GM08714 (cell line): ENCODE measurements at regions not wholly inside any gene's neighbourhood (a gene's known extent, or its start where the extent isn't known, plus 50 kb on each side); places are given as distances from the start of the nearest gene placed in this dataset.
"Not testable (repeated sequence)": the region's sequence is repeated elsewhere in the genome, so short reads cannot be mapped to it uniquely, and the experiment has no call there.

Experiments
- H3K4me3 ChIP-seq: fragments of 200-500 bp; sonication (Bioruptor generic); 2 replicates; pipeline ENCODE4 v1.5.1; 2014; ENCODE audit warnings: mild to moderate bottlenecking, low read length, inconsistent platforms
- ZNF274 ChIP-seq: IDR thresholded peaks from 2 replicates; pipeline ENCODE4 v1.6.1; 2012; ENCODE audit warnings: mild to moderate bottlenecking, low read depth, low read length

DNA sequence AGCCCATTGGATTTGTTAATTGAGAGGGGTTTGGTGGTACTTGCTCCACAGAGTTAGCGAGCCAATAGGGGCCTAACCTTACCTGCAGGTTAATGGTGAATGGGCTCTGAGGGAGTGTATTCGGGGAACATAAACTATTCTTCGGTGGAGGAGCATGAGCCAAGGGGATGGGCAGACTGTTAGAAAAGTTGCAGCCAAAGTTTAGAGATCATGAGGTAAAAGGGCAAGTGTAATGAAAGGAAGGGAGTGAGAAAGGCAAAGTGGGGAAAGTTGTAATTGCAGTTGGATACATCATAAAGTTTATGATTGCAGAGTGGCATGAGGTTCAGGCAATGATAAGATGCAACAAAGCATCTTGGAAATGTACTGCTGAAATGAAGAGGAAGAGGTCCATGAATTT, 142.1 kb upstream of the TBX18 start:
- TF ChIP-seq ZNF274, result no peak
- H3K4me3 ChIP-seq, result no peak overlapping the region

DNA sequence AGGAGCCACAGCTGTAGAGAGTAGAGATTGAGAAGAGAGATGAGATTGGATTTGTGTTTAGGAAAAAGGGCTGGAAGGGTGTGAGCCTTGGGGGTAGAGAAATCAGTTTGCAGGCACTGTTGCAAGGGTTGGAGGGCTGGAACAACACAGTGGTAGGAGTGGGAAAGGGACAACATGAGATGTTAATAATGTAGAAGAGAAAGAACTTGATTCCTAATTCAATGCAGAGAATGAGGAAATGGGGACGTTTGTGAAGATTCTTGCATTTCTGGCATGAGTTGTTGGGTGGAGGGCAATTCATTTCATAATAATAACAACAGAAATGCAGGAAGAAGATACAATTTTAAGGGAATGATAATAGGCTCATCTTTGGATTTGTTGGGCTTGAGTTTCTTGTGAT, 141.4 kb upstream of the TBX18 start:
- H3K4me3 ChIP-seq, result no peak overlapping the region
- TF ChIP-seq ZNF274, result no peak

DNA sequence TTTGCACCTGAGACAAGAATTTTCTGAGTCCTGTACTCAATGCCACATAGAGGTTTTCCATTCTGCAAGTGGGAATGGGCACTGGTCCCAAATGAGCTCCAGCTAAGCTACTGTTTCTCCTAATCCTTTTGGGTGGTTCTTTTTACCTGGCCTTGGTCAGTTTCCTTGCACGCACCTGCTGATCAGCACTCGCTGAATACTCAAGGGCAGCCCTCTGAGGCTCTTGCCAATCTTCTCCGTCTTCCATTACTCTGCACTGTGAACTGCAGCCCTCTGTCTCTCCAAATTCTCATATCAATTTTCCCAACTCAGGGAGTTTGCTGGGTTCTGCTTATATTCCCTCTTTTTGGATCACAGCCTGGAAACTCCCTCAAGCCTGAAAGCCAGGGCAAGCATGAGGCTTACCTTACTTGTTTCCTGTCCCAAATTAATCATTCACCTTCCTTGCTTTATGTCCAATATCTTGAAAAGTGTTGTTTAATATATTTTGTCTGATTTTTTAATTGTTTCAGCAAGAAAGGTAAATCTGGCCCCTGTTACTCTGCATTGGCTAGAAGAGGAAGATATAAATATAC, 138.0 kb upstream of the TBX18 start:
- no peak for TF ChIP-seq ZNF274
- no peak overlapping the region for H3K4me3 ChIP-seq

DNA sequence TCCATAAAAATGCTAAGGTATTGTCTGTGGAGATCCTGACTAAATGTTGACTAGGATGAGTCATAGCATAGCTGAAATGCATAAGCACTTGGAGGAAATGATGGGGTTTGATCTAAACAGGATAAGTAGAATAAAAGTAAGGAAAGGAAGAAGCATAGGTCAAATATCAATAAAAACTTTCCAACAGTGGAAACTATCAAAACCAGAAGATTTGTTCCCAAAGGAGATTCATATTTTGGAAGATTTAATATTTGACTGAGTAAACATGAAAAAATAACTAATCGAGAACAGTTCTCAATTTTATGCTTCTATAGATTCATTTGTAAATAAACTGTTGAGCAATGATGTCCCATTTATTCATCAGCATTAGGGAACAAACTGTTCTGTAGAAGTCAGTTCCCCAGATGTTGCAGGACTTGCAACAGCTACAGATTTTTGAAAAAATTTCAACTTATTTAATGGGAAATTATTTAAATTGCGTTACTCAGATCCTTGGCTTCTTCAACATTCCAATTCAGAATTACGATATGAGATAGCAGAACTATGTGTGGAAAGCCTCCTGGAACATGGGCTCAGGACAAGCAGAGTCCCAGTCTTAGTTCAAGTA, 133.7 kb upstream of the TBX18 start:
- no peak for TF ChIP-seq ZNF274
- H3K4me3 ChIP-seq, result no peak overlapping the region

DNA sequence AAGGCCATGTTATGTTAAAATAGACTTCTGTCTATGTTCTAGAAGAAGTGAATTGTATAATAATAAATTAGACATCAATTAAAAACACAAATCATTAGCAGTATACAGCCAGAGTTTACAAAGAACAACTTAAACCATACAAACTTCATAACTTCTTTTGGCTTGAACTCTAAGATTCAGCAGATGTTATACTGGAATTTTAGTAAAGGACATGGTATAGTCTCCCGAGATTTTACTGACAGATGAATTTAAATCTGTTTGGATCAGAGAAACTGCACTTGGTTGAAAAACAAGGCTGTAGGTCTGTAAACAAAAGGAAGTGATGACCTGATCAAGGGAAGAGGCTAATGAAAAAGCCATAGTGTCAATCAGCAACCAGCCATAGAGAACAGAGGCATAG, 132.6 kb upstream of the TBX18 start:
- H3K4me3 ChIP-seq, result no peak overlapping the region
- no peak for TF ChIP-seq ZNF274

DNA sequence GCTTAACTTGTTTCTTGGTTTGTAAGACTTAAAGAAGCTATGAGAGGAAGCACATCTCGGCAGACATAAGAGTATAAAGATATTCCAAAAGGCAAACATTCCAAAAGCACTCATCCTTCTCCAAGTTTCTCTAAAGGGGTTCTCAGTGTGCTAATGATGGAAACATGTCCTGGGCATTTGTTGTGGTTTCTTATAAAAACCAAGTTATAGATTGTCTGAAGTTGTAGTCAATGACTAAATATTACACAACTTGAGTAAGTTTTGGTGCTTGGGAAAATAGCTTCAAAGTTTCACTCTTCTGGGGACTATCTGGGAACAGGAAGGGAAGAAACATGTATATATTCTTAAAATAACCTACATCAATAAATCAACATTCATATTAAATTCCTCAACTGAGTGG, 128.3 kb upstream of the TBX18 start:
- TF ChIP-seq ZNF274, result no peak
- no peak overlapping the region for H3K4me3 ChIP-seq

DNA sequence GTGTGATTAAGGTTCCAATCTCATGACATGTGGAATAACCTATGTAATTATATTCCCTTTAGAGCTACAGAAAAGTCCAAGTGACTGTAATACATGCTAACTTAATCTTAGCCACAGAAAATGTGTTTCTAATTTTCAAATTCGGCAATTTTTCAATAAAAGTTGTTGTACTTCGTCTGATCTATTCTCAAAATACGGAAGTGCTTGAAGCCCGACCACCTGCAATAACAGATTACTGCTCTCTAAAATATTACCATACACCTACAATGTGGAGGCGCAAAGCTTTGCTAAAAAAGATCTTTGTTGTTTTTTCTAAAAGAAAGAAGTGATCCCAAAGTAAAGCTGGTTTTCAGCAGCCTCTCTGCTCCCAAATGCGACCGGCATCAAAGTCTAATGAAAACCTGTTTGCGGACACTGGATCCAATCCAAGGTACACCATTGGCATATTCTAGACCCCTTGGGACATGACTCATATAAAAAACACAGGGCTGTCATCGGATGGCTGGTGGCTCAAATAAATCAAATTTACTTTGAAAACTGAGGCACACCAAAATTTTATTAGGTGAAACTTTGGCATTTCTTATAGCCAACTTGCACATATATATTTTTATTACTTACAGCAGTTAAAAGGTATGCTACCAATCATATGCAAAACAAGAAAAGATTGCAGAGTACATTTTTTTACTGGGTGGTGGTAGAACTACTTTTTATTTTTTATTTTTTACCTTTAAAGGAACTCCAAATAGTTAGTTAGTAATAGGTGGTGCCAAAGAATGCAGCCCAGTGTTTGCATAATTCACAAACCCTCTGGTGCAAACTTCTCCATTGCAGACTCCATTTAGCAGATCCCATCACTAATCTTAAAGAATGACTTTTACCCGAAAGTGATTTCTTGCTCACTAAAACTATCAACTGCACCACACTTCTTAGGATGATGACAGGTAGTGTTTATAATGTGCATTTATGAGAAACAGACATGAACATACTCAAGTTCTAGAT, 118.7 kb upstream of the TBX18 start:
- TF ChIP-seq ZNF274, result no peak
- H3K4me3 ChIP-seq, result no peak overlapping the region; the same call in 1 of the 2 replicates

DNA sequence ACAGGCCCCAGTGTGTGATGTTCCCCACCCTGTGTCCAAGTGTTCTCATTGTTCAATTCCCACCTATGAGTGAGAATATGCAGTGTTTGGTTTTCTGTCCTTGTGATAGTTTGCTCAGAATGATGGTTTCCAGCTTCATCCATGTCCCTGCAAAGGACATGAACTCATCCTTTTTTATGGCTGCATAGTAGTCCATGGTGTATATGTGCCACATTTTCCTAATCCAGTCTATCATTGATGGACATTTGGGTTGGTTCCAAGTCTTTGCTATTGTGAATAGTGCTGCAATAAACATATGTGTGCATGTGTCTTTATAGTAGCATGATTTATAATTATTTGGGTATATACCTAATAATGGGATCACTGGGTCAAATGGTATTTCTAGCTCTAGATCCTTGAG, 115.0 kb upstream of the TBX18 start:
- not testable (repeated sequence) for H3K4me3 ChIP-seq

DNA sequence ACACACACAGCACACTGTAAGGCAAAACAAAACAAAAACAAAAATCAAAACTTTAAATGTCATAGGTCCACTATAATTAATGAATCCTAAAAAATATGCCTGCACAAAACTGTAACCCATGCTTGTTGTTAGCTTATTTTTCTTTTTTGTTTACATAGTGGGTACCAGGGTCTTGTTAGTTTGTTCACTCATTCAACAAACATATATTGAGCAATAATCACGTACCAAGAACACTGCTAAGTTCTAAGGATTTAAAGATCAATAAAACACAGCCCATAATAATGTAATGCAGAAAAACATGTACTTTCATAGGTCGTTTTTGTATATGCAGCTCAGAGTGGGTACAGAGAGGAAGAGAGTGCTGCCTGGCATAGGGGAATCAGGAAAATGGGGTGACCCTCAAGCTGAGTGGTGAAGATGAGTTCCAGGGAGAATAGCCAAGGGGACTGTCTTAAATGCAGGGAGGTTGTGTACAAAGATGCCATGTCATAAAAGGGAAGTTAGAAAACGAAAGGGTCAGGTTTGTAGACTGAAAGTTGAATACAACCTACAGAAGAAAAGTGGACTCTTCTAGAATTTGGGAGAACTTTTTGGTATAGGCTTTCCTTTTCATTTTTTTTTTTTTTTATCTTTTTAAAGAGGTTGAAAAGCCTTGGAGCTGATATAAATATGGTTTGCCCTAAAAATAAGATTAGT, 113.3 kb upstream of the TBX18 start:
- no peak overlapping the region for H3K4me3 ChIP-seq
- no peak for TF ChIP-seq ZNF274

DNA sequence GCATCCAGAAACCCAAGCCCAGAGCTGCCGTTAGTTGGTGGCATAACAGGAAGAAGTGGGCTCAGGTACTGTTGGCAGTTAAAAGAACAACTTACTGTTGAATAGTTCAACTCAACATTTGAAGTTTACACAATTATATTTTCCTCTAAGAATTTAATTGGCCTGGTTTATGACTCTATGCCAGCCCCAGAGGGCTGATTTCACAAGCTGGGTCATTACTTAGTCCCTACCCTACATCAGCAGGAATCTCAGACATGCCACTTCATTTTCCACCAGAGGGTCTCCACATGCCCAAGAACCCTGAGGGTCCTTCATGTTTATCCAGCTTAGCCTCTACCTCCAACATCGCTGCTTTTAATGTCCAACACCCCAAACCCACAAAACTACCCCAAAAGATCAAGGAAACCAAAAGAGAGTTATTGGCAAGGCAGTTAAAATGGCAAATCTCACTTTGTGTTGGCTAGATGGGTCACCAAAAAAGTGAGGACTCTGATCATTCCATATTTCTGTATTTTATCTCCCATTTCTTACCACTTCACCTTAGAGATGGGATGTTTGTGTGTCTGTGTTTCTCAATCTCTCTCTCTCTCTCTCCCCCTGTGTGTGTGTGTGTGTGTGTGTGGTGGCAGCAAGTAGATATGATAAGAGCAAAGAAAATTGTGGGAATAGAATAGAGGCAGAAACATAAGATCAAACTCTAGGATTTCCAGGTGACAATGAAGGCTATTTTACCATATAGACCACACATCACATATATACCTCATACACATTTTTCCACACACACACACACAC, 112.5 kb upstream of the TBX18 start:
- no peak overlapping the region for H3K4me3 ChIP-seq
- TF ChIP-seq ZNF274, result no peak

DNA sequence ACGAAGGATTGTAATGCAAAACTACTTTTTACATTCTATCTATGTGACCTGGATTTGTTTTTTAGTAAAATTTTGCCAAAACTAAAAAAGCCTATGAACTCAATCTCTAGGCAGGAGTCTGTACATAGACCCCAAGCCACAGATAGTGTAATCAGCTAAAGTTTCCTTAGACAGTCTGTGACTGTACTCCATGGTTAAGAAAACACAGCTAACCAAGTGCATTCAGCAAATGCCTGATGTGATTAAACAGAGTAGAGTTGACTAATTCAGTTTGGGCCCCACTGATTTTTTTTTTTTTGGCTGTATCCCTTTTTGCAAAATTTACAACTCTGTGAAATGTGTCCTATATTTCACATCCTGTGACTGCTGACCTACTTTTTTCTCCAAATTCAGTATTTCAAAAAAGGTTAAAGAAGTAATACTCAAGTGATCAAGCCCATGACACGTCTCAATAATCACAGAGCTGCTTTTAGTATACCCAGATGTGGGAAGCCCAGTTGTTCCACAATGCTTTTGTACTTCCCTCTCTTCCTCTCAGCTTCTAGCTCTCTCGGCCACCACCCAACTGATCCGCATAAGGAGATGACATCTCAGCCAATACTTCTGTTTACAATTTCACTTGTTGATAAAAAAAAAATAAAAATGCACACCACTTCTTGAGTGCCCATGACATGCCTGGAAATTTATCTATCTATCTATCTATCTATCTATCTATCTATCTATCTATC, 108.8 kb upstream of the TBX18 start:
- no peak overlapping the region for H3K4me3 ChIP-seq
- TF ChIP-seq ZNF274, result no peak

DNA sequence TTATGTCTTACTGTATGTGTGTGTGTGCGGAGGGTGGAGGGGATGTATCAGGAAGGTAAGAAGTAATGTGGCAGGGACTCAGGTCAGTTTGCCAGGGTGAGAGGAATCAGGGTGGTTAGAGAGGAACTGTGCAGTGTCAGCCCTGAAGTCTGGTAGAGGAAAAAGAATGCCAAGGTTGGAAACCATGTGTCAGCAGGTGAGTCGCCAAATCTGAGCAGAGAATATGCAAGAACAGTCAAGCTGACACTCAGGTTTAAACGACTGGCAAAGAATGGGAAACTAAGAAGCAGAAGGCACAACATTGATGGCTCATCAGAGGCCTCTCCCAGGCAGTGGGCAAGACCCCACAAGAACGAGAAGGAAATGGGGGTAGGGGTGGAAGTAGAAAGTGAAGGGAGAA, 107.5 kb upstream of the TBX18 start:
- no peak overlapping the region for H3K4me3 ChIP-seq
- TF ChIP-seq ZNF274, result no peak

DNA sequence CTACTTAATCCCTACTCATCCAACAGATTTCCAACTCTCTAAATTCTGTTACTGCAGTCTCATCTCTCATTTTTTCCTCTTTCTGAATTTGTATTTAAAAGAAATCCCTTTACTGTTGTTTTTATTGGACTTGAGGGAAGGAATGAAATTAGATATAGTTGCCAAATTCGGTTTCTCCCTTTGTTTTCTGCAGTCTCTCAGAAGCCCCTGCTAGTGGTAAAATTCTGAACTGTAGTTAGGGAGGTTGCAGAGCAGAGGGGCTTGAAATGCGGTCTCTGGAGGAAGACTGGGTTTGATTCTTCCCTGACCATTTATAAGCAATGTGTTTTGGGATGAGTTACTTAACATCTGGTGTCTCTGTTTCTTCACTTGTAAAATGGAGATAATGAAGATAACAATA, 106.3 kb upstream of the TBX18 start:
- TF ChIP-seq ZNF274, result no peak
- H3K4me3 ChIP-seq, result no peak overlapping the region
